GM21515 (cell line): ENCODE measurements at regions not wholly inside any gene's neighbourhood (a gene's known extent, or its start where the extent isn't known, plus 50 kb on each side); places are given as distances from the start of the nearest gene placed in this dataset.
"Not testable (repeated sequence)": the region's sequence is repeated elsewhere in the genome, so short reads cannot be mapped to it uniquely, and the experiment has no call there.

Experiments used
- ATAC-seq: cut with Tn5 transposase; IDR thresholded peaks from one replicate; pipeline ENCODE4 v1.9.1; 2021; ENCODE audit not compliant: unreplicated experiment

DNA sequence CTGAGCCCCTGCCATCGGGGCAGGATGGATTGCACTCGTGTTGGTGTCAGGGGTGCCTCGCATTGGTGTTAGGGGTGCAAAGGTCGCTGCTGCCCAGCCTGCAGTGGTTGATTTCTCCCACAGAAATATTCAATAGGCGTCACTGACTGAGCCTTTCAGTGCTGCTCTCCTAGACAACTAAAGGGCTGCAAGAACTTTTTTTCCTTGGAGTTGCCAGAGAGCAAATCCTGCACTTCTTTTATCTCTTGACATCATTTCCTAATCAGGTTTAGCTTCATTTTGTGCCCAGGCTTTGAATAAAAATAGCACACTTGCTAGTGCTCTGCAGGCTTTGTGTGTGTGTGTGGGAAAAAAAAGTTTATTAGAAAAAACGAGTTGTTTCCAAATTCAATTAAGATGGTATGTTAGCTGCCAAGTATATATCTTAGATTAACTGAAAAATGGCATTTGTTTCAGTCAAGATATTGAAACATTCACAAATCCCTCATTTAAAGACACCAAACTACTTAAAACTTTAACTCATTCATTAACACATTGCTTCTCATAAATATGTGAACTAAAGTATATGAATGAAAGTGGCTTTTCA, 125.6 kb downstream of the SOCS6 start:
- no peak for ATAC-seq

- no peak for ATAC-seq
Observed at GRCh38 chr18:70413455-70413854, 124.6 kb downstream of the SOCS6 start.

- ATAC-seq: no peak
Observed at GRCh38 chr18:70411876-70412435, 123.1 kb downstream of the SOCS6 start.

DNA sequence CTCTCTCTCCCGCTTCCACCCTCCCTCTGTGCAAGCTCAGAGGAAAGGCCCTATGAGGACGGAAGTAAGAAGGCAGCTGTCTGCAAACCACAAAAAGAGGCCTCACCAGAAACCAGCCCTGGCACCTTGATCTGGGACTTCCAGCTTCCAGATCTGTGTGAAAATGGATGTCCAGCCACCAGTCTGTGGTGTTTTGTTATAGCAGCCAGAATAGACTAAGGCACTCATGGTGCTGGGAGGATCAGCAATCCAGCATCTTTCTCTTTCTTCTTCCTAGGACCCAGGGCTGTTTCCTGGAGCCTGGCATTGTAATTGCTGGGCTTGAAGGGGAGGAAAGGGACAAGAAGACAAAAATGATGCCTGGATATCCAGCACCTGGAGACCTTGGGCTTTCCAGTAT, 122.5 kb downstream of the SOCS6 start:
- no peak for ATAC-seq

DNA sequence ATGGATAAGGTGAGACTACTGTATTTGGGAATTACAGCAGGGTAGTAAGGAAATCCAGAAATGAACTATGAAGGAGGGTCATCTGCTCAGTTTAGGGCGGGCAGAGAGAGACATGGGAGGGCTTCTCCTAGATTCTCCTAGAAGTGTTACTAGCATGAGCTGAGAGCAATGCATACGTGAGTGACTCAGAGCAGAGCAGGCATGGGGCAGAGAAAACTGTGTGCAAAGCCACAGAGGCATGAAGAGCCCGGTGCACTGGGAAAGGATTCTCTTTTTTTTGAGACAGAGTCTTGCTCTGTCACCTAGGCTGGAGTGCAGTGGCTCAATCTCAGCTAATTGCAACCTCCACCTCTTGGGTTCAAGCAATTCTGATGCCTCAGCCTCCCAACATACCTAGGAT, 116.2 kb downstream of the SOCS6 start:
- no peak for ATAC-seq

GRCh38 chr18:70400476-70400875, 111.6 kb downstream of the SOCS6 start:
- no peak for ATAC-seq

DNA sequence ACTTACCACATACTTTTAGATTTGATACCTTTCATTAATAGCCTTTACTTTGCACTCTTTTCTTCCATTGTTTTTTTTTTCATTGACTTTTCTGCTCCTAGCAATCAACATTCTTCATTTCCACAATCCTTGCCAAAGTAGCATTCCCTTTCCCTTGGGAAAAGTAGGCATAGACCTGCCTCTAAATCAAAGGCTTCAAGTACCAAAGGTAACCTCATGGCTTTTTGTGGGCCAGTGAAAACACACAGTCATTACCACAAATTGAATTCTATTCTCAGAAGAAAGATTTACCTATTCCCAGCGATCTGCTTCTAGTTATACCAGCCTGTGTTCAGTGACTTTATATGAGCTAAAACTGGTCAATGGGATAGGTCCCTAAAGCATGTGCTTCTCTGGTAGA, 109.2 kb downstream of the SOCS6 start:
- no peak for ATAC-seq

DNA sequence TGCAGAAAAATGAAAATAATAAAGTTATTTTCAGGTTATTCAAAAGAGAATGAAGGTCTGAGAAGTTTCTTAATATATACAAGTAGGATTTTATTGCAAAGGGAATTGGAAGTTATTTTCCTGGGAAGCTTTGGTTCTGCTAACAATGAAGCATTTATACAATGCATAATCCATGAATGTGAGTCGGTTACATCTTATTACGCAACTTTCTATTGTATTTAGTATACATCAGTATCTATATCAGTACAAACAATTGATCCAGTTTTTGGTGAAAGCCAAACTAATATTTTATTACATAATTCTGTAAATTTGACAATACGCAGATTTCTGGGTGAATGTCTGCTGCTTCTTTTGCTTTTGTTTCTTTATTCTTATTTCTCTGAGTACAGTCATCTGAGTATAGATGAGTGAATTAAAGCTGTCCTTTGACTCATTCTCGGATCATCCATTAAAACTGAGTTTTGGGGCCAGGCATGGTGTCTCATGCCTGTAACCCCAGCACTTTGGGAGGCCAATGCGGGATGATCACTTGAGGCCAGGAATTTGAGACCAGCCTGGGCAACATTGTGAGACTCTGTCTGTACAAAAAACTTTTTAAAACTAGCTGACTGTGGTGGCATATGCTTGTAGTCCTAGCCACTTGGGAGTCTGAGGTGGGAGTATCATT, 108.5 kb downstream of the SOCS6 start:
- ATAC-seq: no peak

GRCh38 chr18:70395771-70396170, 106.9 kb downstream of the SOCS6 start:
- not testable (repeated sequence) for ATAC-seq

- no peak for ATAC-seq
Observed at GRCh38 chr18:70394672-70395071, 105.8 kb downstream of the SOCS6 start.

DNA sequence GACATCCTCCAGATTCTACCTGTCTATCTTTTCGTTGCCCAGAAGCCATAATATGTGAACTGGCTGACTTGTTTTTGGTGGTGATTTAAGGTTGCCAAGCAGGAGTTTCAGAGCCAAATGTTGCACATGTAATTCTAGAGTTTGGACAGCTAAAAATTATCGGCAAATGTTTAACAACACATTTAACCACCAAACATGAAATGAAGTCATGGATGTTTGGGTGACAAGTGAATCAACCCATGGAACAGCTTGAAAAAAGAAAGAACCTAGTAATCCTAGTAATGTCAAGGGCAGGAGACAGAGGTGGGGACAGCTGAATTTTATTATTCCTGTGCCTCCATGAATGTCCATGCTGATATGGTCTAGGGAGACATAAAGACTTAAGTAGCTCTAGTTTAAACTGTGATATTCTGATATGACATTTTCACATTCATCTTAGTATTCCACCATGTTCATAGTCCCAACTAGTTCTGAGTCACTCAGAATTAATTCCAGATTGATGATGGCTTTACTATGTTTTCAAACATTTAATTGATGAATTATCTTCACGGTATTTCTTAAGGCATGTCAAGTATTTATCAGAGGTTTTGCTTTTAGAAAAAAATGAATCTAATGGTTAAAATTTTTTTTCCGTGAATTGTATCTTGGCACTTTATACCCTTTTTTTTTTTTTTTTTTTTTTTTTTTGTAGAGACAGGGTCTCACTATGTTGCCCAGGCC, 101.7 kb downstream of the SOCS6 start:
- ATAC-seq: no peak

GRCh38 chr18:70389036-70389435, 100.2 kb downstream of the SOCS6 start:
- ATAC-seq: not testable (repeated sequence)

- ATAC-seq: no peak
Observed at GRCh38 chr18:70387027-70387426, 98.2 kb downstream of the SOCS6 start.

DNA sequence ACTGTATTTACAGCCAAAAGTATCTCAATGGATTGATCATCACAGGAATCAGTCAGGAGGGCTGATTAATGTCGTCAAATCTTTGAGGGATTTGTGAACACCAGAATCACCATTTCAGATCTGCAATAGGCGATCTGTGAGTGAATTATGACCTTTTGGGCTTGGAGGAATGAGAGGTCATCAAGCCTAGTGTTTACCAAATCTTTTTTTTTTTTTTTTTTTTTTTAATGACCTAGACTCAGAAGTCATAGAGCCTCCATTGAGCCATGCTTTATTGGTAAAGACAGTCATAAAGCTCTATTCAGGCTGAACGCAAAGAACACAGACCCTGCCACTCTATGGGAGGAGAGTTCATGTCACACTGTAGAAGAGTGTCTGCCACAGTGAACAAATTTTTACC, 97.7 kb downstream of the SOCS6 start:
- ATAC-seq: no peak

- ATAC-seq: no peak
Observed at GRCh38 chr18:70385474-70385873, 96.6 kb downstream of the SOCS6 start.

DNA sequence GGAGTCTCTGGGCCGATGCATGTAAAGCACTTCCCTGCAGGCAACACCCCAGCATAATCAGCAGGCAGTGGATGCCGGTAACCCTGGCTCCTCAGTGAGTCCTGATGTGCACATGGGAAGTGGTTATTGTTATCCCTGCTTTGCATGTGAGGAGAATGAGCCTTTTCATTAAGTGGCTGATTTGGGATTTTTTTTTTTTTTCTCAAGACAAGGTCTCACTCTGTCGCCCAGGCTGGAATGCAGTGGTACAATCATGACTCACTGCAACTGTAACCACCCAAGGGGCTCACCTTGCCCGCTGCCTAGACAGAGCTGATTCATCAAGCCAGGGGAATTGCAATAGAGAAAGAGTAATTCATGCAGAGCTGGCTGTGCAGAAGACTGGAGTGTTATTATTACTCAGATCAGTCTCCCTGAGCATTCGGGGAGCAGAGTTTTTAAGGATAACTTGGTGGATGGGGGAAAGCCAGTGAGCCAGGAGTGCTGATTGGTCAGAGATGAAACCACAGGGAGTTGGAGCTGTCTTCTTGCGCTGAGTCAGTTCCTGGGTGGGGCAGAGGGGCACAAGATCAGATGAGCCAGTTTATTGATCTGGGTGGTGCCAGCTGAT, 95.4 kb downstream of the SOCS6 start:
- no peak for ATAC-seq

DNA sequence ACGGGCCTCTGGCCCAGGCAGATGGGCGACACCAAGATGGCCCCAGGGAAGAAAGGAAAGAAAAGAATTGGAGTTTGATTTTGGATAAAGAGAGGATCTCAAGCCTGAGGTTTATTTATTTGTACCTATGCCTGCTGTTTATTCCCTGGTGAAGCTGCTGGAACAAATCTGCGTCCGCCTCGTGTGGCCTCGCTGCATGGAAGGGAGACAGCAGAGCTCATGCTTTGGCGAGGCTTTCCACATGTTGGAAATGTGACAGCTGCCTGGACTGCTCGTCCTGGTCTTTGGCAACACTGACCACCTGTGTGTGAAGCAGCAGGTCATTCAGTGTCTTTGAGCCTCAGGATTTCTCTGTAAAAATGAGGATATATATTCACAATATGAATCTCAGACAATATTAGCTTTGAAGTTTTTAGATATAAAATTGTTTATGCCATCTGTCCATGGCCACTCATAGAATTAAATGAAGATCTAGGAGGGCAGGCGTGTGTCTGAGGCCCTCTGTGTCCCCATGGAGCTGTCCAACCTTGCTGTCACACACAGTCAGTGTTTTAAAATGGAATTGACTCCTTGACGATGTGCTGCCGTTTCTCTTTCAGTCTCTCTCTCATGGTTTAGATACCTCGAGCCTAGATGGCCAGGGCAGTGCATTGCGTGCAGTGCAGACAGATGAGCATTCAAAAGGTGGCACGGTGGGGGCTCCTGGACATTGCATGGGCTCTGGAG, 94.3 kb downstream of the SOCS6 start:
- no peak for ATAC-seq

- ATAC-seq: no peak
Observed at GRCh38 chr18:70382017-70382416, 93.2 kb downstream of the SOCS6 start.

DNA sequence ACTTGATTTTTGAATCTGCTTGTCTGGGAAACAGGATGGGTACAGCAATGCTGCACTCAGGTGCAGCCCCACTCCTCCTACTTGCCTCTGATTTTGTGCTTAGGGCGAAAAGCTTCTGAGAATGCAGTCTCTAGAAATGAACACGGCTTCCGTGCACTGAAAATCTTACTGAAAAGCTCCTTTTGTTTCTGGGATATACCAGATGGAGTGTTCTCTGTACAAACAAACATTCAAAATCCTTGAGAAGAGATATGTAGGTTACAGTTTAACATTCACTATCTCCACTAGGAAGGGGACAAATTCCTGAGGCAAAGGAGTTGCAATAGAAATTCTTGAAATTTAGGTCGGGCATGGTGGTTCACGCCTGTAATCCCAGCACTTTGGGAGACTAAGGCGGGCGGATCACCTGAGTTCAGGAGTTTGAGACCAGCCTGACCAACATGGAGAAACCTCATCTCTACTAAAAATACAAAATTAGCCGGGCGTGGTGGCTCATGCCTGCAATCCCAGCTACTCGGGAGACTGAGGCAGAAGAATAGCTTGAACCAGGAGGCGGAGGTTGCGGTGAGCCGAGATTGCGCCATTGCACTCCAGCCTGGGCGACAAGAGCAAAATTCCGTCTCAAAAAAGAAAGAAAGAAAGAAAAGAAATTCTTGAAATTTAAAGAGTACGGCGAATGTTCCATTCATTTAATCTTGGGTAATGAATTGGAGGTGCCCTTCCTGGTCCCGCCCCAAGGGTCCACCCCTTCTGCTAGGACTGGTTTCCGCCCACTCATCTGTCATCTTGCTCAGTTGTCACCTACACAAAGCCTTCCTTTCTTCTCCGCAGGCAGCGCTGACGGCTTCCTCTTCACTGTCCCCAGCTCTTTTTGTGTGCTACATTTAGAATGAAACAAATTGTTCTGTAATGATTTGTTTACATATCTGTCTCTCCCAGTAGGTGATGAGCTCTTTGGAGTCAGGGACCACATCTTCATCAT, 92.4 kb downstream of the SOCS6 start:
- no peak for ATAC-seq
